Thyroid gland (tissue), 4 donors: ENCODE measurements at regions not wholly inside any gene's neighbourhood (a gene's known extent, or its start where the extent isn't known, plus 50 kb on each side); places are given as distances from the start of the nearest gene placed in this dataset.
A peak's percentile ranks its signal among the peaks of the same experiment; 100 is the strongest.

Source experiments
- DNase-seq, 2 donors: peaks; one replicate each; pipeline ENCODE4 v3.0.0-alpha.2; 2019
- H3K27ac ChIP-seq, 3 donors: fragments of 200-600 bp; sonication (generic); 1 replicate in 2 of 3; 2 replicates in 1 of 3; pipeline ENCODE4 v1.5.1; 2016 to 2019; ENCODE audit warnings: mild to moderate bottlenecking in 1 of 3, moderate library complexity in 1 of 3
- H3K27me3 ChIP-seq: fragments of 200-600 bp; sonication (generic); one replicate; pipeline ENCODE4 v1.5.1; 2019
- H3K36me3 ChIP-seq, 2 donors: fragments of 200-600 bp; sonication (generic); one replicate each; pipeline ENCODE4 v1.5.1; 2016 to 2019
- H3K4me1 ChIP-seq, 2 donors: fragments of 200-600 bp; sonication (generic); one replicate each; pipeline ENCODE4 v1.5.1; 2017 to 2019
- H3K4me3 ChIP-seq, 3 donors: fragments of 200-600 bp; sonication (generic); replicated peaks in 1 of 3; 1 replicate in 2 of 3; 2 replicates in 1 of 3; pipeline ENCODE4 v1.5.1; 2016; ENCODE audit warnings: mild to moderate bottlenecking in 1 of 3
- H3K9me3 ChIP-seq: fragments of 200-600 bp; sonication (generic); one replicate; pipeline ENCODE4 v1.5.1; 2017
- POLR2A ChIP-seq, 2 donors: fragments of 450-650 bp; IDR thresholded peaks; one replicate each; pipeline ENCODE4 v1.6.1; 2017; ENCODE audit warnings: antibody characterized with exemption in 2 of 2, mild to moderate bottlenecking in 2 of 2, moderate library complexity in 1 of 2
- WGBS, 2 donors: methylation state at CpG; one replicate each; pipeline ENCODE4 v1.1.5; 2017; 5-methylcytosine and 5-hydroxymethylcytosine counted together
- intact Hi-C: fragments of 100-400 bp; cut with DNase I; formaldehyde crosslinking; loops from one replicate; pipeline ENCODE4 v1.15.1; 2023
- TF ChIP-seq, protein P1 (sequence below), 6 experiments: fragments of 200-600 bp in 3 of 6; fragments of 450-650 bp in 3 of 6; sonication (generic) in 3 of 6; IDR thresholded peaks; one replicate each; pipeline ENCODE4 v1.5.1; 2016 to 2019; ENCODE audit warnings: antibody characterized with exemption in 6 of 6, mild to moderate bottlenecking in 2 of 6, inconsistent platforms in 1 of 6, moderate library complexity in 1 of 6

DNA sequence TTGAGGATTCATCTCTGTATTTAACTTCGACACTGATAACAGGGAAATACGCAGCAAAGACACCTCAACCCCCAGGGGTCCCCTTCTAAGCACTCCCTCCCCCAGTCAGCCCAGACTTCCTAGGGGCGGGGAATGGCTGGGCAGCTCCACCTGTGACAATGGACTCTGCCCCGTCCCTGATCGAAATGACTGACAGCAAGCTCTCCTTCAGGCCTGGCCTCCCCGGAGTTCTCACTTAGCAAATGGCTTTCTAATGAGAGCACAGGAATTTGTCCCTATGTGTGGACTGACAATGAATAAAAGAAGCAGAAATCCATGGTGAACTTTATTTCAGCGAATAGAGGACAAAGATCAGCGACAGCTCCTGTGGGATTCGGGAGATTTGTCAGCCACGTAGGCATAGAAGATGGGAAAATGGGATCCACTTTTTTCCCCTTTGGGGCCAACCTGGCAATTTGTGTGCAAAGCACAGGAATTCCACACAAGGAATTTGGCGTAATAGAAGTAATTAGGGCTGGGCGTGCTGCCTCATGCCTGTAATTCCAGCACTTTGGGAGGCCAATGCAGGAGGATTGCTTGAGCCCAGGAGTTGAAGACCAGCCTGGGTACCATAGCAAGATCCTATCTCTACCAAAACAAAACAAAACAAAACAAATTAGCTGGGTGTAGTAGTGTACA, 63.8 kb downstream of the TNFAIP2 start:
- TF ChIP-seq POLR2A (IDR thresholded peaks at IDR 0.05), result no peak
- TF ChIP-seq, protein P1, sequence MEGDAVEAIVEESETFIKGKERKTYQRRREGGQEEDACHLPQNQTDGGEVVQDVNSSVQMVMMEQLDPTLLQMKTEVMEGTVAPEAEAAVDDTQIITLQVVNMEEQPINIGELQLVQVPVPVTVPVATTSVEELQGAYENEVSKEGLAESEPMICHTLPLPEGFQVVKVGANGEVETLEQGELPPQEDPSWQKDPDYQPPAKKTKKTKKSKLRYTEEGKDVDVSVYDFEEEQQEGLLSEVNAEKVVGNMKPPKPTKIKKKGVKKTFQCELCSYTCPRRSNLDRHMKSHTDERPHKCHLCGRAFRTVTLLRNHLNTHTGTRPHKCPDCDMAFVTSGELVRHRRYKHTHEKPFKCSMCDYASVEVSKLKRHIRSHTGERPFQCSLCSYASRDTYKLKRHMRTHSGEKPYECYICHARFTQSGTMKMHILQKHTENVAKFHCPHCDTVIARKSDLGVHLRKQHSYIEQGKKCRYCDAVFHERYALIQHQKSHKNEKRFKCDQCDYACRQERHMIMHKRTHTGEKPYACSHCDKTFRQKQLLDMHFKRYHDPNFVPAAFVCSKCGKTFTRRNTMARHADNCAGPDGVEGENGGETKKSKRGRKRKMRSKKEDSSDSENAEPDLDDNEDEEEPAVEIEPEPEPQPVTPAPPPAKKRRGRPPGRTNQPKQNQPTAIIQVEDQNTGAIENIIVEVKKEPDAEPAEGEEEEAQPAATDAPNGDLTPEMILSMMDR (IDR thresholded peaks at IDR 0.05), result no peak
- Histone ChIP-seq H3K4me3 (no peak overlapping the region), H3K27ac (no peak overlapping the region), H3K9me3 (no peaks in the 10 kb centered on the region), H3K4me1 (peaks cover 4 to 11% of the 10 kb centered on the region in 2 donors), H3K27me3 (no peaks in the 10 kb centered on the region), H3K36me3 (no peaks in the 10 kb centered on the region)
- intact Hi-C loops, result loop anchor here (2.0 to 5.0 kb wide), 2 partner anchors 80 to 105 kb away; no protein-coding TSS in a partner anchor
- 80 to 84% methylated on average over 12 of the region's 12 CpGs for whole genome bisulfite sequencing, 2 donors
- DNase-seq, result no peak

DNA sequence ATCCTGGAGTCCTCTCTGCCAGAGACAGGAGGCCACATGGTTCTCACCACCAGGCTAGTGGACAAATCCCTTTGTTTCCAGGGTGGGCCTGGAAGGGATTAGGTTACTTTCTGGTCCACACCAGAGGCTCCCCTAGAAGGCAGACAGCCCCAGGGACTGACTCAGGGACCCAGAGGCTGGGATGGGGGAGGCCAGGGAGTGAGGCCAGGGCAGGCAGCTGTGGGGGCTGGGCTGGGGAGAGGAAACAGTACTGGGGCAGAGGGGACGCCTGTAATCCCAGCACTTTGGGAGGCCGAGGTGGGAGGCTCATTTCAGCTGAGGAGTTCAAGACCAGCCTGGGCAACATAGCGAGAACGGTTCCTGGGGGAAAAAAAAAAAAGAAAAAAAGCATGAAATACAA, 64.7 kb downstream of the TNFAIP2 start:
- Histone ChIP-seq H3K27me3 (no peaks in the 10 kb centered on the region), H3K36me3 (no peaks in the 10 kb centered on the region), H3K4me1 (peaks cover 4 to 11% of the 10 kb centered on the region in 2 donors), H3K4me3 (no peak overlapping the region), H3K27ac (no peak overlapping the region), H3K9me3 (no peaks in the 10 kb centered on the region)
- WGBS, 2 donors, result 90 to 96% methylated on average over 4 of the region's 4 CpGs
- DNase-seq, result no peak
- TF ChIP-seq, protein P1 (IDR thresholded peaks at IDR 0.05), result no peak
- no peak for TF ChIP-seq POLR2A (IDR thresholded peaks at IDR 0.05)
- intact Hi-C loops, result loop anchor here (2.0 to 5.0 kb wide), 2 partner anchors 81 to 104 kb away; no protein-coding TSS in a partner anchor

DNA sequence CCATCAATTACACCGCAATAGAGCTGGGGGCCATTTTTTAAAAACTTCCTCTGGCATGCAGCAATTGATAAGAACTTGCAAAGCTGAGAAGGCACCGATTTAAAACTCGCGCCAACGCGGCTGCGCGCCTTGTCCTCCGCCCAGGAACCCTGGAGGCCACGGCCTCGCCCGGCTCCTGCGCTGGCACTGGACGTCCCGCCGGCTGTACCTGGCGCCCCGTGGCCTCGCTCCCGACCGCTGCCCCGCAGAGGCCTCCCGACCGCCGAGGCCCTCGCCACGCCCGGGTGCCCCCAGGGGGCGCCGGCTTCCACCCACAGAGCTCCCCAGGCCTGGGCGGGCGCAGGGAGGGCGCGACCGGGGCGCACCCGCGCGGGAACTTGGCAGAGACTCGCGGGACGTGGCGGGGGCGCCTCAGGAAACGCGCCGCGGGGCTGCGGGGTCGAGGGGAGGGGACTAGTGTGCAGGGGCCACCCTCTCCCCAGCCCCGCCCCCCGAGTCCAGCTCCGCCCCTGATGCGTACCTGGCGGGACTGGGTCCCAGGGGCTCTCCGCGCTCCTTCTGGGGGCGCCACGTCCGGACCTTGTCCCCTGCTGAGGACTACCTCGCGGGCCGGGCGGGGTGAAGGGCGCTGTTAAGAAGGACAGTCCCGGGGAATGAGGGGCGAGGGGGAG, 65.7 kb downstream of the TNFAIP2 start:
- Histone ChIP-seq H3K27me3 (no peaks in the 10 kb centered on the region), H3K4me1 (peaks cover 6 to 12% of the 10 kb centered on the region in 2 donors), H3K36me3 (no peaks in the 10 kb centered on the region), H3K27ac (no peak overlapping the region), H3K9me3 (no peaks in the 10 kb centered on the region), H3K4me3 (peak overlapping the region in 1 of 3 donors; percentile 43)
- WGBS, 2 donors, result 2 to 4% methylated on average over 10 to 17 of the region's 67 CpGs
- intact Hi-C loops, result loop anchor here (5.0 kb wide), 1 partner anchor 103 kb away; no protein-coding TSS in a partner anchor
- DNase-seq, result peak; percentile 37
- TF ChIP-seq POLR2A (IDR thresholded peaks at IDR 0.05), result no peak
- TF ChIP-seq, protein P1 (IDR thresholded peaks at IDR 0.05), result peak in 2 of 6 experiments; percentile 25 to 26

DNA sequence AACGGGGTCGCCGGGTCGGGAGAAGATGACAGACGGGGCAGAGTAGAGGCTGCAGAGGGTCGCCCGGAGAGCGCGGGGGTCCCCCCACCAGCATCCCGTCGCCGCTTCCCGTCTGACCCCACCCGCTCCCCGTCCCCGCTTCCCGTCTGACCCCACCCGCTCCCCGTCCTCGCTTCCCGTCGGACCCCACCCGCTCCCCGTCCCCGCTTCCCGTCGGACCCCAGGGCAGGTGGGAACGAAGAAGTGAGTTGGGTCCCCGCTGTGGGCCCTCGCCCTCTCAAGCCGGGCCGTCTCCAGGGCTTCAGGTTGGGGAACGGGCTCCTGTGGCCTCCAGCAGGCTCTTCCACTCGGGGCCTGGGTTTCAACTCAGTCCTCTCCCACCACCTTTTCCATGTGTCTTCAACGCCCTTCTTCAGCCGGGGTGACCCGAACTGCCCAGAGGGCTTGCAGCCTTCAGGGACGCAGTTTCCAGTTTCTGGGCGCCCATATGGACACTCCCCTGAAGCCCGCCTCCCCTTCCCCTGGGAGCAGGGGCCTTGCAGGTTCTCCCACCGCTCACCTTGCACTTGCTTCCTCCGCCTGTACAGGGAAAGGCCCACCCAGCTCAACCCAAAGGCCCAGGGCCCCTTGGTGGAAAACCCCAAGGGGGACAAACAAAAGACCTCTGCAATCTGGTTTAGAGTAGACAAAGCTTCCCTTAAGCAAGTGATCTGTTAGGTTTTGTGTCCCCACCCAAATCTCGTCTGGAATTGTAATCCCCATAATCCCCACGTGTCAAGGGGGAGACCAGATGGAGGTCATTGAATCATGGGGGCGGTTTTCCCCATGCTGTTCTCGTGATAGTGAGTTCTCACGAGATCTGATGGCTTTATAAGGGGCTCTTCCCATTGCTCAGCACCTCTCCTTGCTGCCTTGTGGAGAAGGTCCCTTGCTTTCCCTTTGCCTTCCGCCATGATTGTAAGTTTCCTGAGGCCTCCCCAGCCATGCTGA, 66.5 kb downstream of the TNFAIP2 start:
- TF ChIP-seq, protein P1 (IDR thresholded peaks at IDR 0.05), result no peak
- no peak for TF ChIP-seq POLR2A (IDR thresholded peaks at IDR 0.05)
- Histone ChIP-seq H3K27ac (no peak overlapping the region), H3K4me3 (peak overlapping the region in 1 of 3 donors; percentile 43), H3K9me3 (no peaks in the 10 kb centered on the region), H3K36me3 (no peaks in the 10 kb centered on the region), H3K4me1 (peaks cover 9 to 20% of the 10 kb centered on the region in 2 donors), H3K27me3 (no peaks in the 10 kb centered on the region)
- 60 to 63% methylated on average over 31 to 41 of the region's 48 CpGs for WGBS, 2 donors
- DNase-seq, result no peak
- intact Hi-C loops, result loop anchor here (5.0 kb wide), 1 partner anchor 103 kb away; no protein-coding TSS in a partner anchor
